GM21723 (cell line): ENCODE measurements at regions not wholly inside any gene's neighbourhood (a gene's known extent, or its start where the extent isn't known, plus 50 kb on each side); places are given as distances from the start of the nearest gene placed in this dataset.

Source experiments
- ATAC-seq: cut with Tn5 transposase; IDR thresholded peaks from one replicate; pipeline ENCODE4 v1.9.1; 2021; ENCODE audit warnings: mild to moderate bottlenecking, moderate library complexity; ENCODE audit not compliant: unreplicated experiment

DNA sequence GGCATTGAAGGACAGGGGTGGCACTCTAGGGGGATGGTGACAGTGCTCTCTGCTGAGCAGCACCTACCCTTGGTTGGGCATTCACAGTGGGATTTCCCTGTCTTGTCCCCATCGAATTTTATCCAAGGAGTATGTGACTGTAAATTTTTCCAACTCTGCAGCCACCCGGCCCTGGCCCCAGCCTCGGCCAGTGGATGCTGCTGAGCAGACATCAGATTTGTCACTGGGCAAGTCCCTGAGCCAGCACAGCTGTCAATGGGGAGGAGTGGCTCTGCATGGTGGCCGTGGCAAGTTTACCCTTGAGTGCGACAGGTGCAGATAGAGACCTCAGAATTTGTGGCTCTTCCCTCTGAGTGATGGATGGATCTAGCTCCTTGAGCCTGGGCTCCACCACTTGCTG is 240.2 kb upstream of the CSF3R start:
- ATAC-seq: no peak

GRCh38 chr1:36721261-36721660 is 238.5 kb upstream of the CSF3R start:
- no peak for ATAC-seq

GRCh38 chr1:36717431-36717830 is 234.7 kb upstream of the CSF3R start:
- no peak for ATAC-seq

- ATAC-seq: no peak
Measured at GRCh38 chr1:36715797-36716196, 233.1 kb upstream of the CSF3R start.

- ATAC-seq: no peak
Measured at GRCh38 chr1:36714301-36714700, 231.6 kb upstream of the CSF3R start.

GRCh38 chr1:36711480-36711879 is 228.8 kb upstream of the CSF3R start:
- no peak for ATAC-seq

DNA sequence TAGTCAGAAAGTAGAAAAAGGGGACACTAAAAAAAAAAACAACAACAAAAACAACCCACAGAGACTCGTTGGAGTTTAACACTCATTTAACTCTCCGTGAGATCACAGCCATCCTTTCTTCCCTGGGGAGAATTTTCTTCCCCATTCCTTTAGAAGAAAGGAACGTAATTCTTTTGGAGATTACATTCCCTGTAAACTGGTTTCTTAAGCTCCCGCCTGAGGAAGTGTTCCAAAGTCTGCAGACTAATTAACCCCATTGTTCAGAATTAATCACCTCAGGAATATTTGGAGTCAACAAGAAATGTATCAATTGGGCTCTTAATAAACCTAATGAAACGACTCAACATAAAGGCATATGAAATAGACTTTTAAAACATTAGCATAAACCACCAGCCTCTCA is 228.2 kb upstream of the CSF3R start:
- ATAC-seq: no peak

DNA sequence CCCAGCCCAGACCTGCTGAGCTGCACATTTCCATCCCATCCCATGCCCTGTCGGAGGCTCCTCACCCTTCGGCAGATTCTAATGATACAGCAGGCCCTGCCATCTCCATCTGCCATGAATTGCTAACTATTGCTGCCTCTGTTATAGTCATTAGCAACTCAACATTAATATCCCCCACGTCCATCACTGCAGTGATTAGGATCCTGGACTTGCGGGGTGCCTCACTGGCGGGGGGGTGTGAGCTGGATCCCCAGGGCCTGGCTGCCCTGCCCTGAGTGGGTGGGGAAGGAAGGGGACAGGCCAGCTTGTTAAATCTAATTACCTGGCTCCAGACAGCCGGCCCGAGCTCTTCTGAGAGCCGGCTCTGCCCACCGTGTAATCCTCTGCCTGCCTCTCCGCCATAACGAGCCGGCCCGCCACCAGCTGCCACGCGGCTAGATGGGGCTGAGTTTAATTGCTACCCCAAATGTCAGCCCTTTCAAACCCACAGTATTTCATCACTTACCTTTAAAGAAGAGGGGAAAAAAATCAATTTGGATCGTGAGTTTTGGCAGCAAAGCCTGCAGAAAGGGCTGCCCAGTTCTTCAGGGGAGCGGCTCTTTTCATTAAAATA is 227.3 kb upstream of the CSF3R start:
- ATAC-seq: no peak

DNA sequence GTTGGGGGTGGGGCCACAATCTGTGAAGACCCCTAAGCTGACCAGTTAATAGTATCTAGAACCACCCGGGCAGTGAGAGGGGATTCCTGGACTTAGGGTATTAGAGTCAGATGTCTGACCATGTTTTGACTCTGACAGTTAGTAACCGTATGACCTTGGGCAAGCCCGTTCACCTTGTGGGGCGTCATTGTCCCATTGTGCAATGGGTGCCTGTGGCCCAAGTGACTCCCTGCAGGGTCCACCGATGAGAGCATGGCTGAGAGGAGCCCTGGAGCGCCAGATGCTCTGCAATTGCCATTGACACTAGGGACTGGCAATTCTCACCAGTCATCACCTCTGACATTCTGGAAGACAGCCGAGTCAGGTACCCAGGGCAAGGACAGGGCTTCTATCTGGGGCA is 225.9 kb upstream of the CSF3R start:
- no peak for ATAC-seq

GRCh38 chr1:36707221-36707620 is 224.5 kb upstream of the CSF3R start:
- no peak for ATAC-seq

DNA sequence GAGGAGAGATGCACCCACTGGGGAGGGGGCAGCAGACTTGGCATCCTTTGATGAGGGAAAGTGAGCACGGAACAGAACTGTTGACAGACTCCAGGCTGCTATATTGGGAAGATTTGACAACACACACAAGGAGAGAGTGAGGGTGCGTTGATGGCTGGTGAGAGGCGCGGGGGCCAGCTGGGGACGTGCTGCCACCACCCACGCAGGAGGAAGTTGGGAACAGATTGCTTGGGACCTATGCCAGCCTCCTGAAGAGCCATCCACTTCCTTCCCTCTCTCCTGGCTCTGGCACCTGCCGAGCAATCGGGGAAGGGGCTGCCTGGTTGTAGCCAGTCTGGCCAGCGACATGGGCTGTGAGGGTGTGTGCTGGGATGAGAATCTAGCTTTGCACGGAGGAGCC is 223.7 kb upstream of the CSF3R start:
- ATAC-seq: no peak

- ATAC-seq: no peak
Measured at GRCh38 chr1:36705629-36706028, 222.9 kb upstream of the CSF3R start.

- ATAC-seq: peak; percentile 57
Measured at GRCh38 chr1:36703526-36704208, 221.0 kb upstream of the CSF3R start.

DNA sequence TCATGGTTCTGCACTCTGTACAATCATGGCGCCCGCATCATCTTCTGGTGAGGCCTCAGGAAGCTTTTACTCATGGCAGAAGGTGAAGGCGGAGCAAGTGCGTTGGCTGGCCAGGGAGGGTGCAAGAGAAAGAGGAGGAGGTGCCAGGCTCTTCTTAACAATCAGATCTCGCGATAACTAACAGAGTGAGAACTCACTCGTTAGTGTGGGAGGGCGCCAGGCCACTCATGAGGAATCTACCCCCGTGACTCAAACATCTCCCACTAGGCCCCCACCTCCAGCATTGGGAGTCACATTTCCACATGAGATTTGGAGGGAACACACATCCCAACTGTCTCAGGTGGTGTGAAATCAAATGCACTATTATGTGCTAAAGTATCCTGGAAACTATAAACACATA is 220.2 kb upstream of the CSF3R start:
- ATAC-seq: no peak

DNA sequence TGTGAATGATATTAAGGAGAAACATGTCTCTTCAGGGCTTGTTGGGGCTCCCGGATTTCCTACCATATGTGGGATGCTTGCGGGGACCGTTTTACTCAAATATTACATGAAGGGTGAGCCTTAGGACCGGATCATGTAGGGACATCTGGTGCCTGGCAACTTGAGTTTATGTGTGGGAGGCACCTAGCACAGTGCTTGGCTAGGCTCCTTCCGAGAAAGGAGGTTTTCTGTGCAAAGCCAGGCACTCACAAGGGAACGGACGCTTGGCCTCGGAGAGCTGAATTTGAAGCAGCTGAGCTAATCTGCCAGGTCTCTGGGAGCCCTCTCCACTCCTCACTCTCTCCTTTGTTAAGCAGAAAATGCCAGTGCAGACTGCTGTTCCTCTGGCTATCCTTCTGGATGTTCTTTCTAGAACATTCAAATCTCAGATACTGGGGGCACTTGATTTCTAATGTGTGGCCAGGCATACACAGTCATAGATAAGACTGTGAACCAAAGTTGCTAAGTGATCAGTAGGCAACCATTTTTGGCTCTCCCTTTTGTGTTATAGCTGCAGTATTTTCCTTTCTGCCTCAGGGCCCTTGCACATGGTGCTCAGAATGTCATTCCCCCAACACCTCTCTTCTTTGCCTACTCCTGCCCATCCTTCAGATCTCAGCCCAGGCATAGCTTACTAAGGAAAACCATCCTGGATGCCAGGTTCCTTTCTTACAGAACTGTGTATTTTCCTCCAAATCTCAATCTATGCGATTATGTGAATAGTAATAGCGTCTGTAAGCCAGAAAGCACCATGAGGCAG is 216.6 kb upstream of the CSF3R start:
- ATAC-seq: no peak

- no peak for ATAC-seq
Measured at GRCh38 chr1:36697836-36698605, 215.3 kb upstream of the CSF3R start.

GRCh38 chr1:36696261-36696940 is 213.7 kb upstream of the CSF3R start:
- ATAC-seq: no peak

- no peak for ATAC-seq
Measured at GRCh38 chr1:36693603-36694002, 210.9 kb upstream of the CSF3R start.

DNA sequence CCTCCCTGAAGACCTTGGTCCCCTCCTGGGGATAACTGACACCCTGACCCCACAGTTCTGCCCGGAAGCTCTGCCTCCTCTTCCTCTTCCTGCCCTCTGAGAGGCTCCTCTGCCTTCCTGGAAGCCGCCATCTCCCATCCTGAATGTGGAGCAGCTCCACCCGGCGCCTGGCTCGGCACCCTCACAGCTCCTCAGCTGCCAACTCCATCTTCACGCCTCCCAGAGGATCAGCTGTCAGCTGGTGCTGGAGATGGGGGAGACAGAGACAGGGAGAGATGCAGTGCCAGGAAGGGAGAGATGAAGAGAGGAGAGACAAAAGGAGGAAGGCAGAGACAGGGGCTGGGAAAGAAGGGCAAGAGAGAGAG is 210.4 kb upstream of the CSF3R start:
- ATAC-seq: no peak

- no peak for ATAC-seq
Measured at GRCh38 chr1:36692465-36693160, 209.9 kb upstream of the CSF3R start.
